T-helper 2 cell treated with Interferon-gamma antibody and Interleukin-4, amounts not matched to agents 5 μg/mL and 100 μg/mL, for 36 hours (primary cell): ENCODE measurements at regions not wholly inside any gene's neighbourhood (a gene's known extent, or its start where the extent isn't known, plus 50 kb on each side); places are given as distances from the start of the nearest gene placed in this dataset.
"Not testable (repeated sequence)": the region's sequence is repeated elsewhere in the genome, so short reads cannot be mapped to it uniquely, and the experiment has no call there.

ENCODE experiments used
- DNase-seq: peaks from one replicate; pipeline ENCODE4 v3.0.0; 2021; ENCODE audit warnings: low spot score
- H3K27ac Mint-ChIP-seq: one replicate; pipeline ENCODE4 v1.8.0; 2021; ENCODE audit warnings: mild to moderate bottlenecking, mixed read lengths
- H3K27me3 Mint-ChIP-seq: one replicate; pipeline ENCODE4 v1.8.0; 2021; ENCODE audit warnings: low read depth, mixed read lengths
- H3K36me3 Mint-ChIP-seq: one replicate; pipeline ENCODE4 v1.8.0; 2021; ENCODE audit warnings: low read depth, mixed read lengths
- H3K4me1 Mint-ChIP-seq: one replicate; pipeline ENCODE4 v1.8.0; 2021; ENCODE audit warnings: low read depth, mixed read lengths
- H3K4me3 Mint-ChIP-seq: one replicate; pipeline ENCODE4 v1.8.0; 2022; ENCODE audit warnings: mild to moderate bottlenecking, moderate library complexity, mixed read lengths
- H3K9me3 Mint-ChIP-seq: one replicate; pipeline ENCODE4 v1.8.0; 2021; ENCODE audit warnings: mixed read lengths

- Mint-ChIP-seq H3K9me3 (peaks cover 13% of the 10 kb centered on the region), H3K4me1 (peaks cover 50% of the 10 kb centered on the region)
- DNase-seq: no peak
Observed at GRCh38 chr4:184281231-184282139, 63.8 kb upstream of the ENPP6 start.

GRCh38 chr4:184280591-184281071 is 63.0 kb upstream of the ENPP6 start:
- H3K27me3 Mint-ChIP-seq: no peaks in the 10 kb centered on the region
- DNase-seq: no peak
- peaks cover 18% of the 10 kb centered on the region for H3K9me3 Mint-ChIP-seq
- no peak overlapping the region for H3K4me3 Mint-ChIP-seq
- H3K27ac Mint-ChIP-seq: peak overlapping the region; percentile 71
- peaks cover 50% of the 10 kb centered on the region for H3K4me1 Mint-ChIP-seq
- peaks cover 11% of the 10 kb centered on the region for H3K36me3 Mint-ChIP-seq

More at GRCh38 chr4:184281231-184282139, 63.8 kb upstream of the ENPP6 start:
- H3K4me3 Mint-ChIP-seq: peak overlapping the region; percentile 62
- no peaks in the 10 kb centered on the region for H3K27me3 Mint-ChIP-seq
- peak overlapping the region; percentile 71 for H3K27ac Mint-ChIP-seq
- H3K36me3 Mint-ChIP-seq: peaks cover 8% of the 10 kb centered on the region

- peaks cover 18% of the 10 kb centered on the region for H3K9me3 Mint-ChIP-seq
- H3K27me3 Mint-ChIP-seq: no peaks in the 10 kb centered on the region
- peaks cover 11% of the 10 kb centered on the region for H3K36me3 Mint-ChIP-seq
- no peak overlapping the region for H3K4me3 Mint-ChIP-seq
- H3K27ac Mint-ChIP-seq: no peak overlapping the region
- DNase-seq: no peak
- peaks cover 48% of the 10 kb centered on the region for H3K4me1 Mint-ChIP-seq
Observed at GRCh38 chr4:184280137-184280536, 62.5 kb upstream of the ENPP6 start.

GRCh38 chr4:184279496-184280061 is 61.9 kb upstream of the ENPP6 start:
- Mint-ChIP-seq H3K36me3 (peaks cover 11% of the 10 kb centered on the region), H3K27me3 (no peaks in the 10 kb centered on the region), H3K4me3 (no peak overlapping the region), H3K27ac (no peak overlapping the region), H3K9me3 (peaks cover 18% of the 10 kb centered on the region), H3K4me1 (peaks cover 44% of the 10 kb centered on the region)
- no peak for DNase-seq

- not testable (repeated sequence) for H3K27ac Mint-ChIP-seq, H3K4me3 Mint-ChIP-seq, DNase-seq, H3K27me3 Mint-ChIP-seq
- peaks cover 11% of the 10 kb centered on the region for H3K36me3 Mint-ChIP-seq
- peaks cover 18% of the 10 kb centered on the region for H3K9me3 Mint-ChIP-seq
- H3K4me1 Mint-ChIP-seq: peaks cover 41% of the 10 kb centered on the region
Observed at GRCh38 chr4:184277769-184278168, 60.1 kb upstream of the ENPP6 start.

- not testable (repeated sequence) for H3K27ac Mint-ChIP-seq, H3K4me3 Mint-ChIP-seq
- H3K4me1 Mint-ChIP-seq: peaks cover 39% of the 10 kb centered on the region
Observed at GRCh38 chr4:184277010-184277409, 59.3 kb upstream of the ENPP6 start.

GRCh38 chr4:184276346-184276745 is 58.7 kb upstream of the ENPP6 start:
- H3K4me3 Mint-ChIP-seq, DNase-seq, H3K27me3 Mint-ChIP-seq, H3K27ac Mint-ChIP-seq: not testable (repeated sequence)
- Mint-ChIP-seq H3K9me3 (peaks cover 18% of the 10 kb centered on the region), H3K4me1 (peaks cover 33% of the 10 kb centered on the region), H3K36me3 (peaks cover 11% of the 10 kb centered on the region)

More at GRCh38 chr4:184277010-184277409, 59.3 kb upstream of the ENPP6 start:
- H3K36me3 Mint-ChIP-seq: peaks cover 11% of the 10 kb centered on the region
- H3K27me3 Mint-ChIP-seq, DNase-seq: not testable (repeated sequence)
- peaks cover 18% of the 10 kb centered on the region for H3K9me3 Mint-ChIP-seq

GRCh38 chr4:184275766-184276165 is 58.1 kb upstream of the ENPP6 start:
- Mint-ChIP-seq H3K27me3 (no peaks in the 10 kb centered on the region), H3K4me3 (no peak overlapping the region), H3K4me1 (peaks cover 28% of the 10 kb centered on the region), H3K36me3 (peaks cover 11% of the 10 kb centered on the region), H3K9me3 (peaks cover 18% of the 10 kb centered on the region), H3K27ac (no peak overlapping the region)
- no peak for DNase-seq

- no peak overlapping the region for H3K4me3 Mint-ChIP-seq
- H3K36me3 Mint-ChIP-seq: peaks cover 11% of the 10 kb centered on the region
- H3K27ac Mint-ChIP-seq: no peak overlapping the region
- no peak for DNase-seq
- H3K9me3 Mint-ChIP-seq: peaks cover 18% of the 10 kb centered on the region
- peaks cover 29% of the 10 kb centered on the region for H3K4me1 Mint-ChIP-seq
- no peaks in the 10 kb centered on the region for H3K27me3 Mint-ChIP-seq
Observed at GRCh38 chr4:184274286-184274951, 56.7 kb upstream of the ENPP6 start.

GRCh38 chr4:184273166-184274147 is 55.8 kb upstream of the ENPP6 start:
- H3K4me1 Mint-ChIP-seq: peaks cover 34% of the 10 kb centered on the region
- no peak overlapping the region for H3K27ac Mint-ChIP-seq
- H3K27me3 Mint-ChIP-seq: no peaks in the 10 kb centered on the region
- DNase-seq: peak; percentile 47
- peaks cover 14% of the 10 kb centered on the region for H3K9me3 Mint-ChIP-seq
- H3K36me3 Mint-ChIP-seq: peaks cover 9% of the 10 kb centered on the region
- H3K4me3 Mint-ChIP-seq: no peak overlapping the region

GRCh38 chr4:184270808-184271413 is 53.2 kb upstream of the ENPP6 start:
- no peaks in the 10 kb centered on the region for H3K9me3 Mint-ChIP-seq
- H3K27ac Mint-ChIP-seq: peak overlapping the region; percentile 8
- H3K36me3 Mint-ChIP-seq: no peaks in the 10 kb centered on the region
- H3K4me3 Mint-ChIP-seq: no peak overlapping the region
- H3K4me1 Mint-ChIP-seq: peaks cover 53% of the 10 kb centered on the region
- no peaks in the 10 kb centered on the region for H3K27me3 Mint-ChIP-seq
- no peak for DNase-seq

- Mint-ChIP-seq H3K4me1 (peaks cover 63% of the 10 kb centered on the region), H3K9me3 (no peaks in the 10 kb centered on the region), H3K36me3 (no peaks in the 10 kb centered on the region), H3K27ac (peak overlapping the region; percentile 32), H3K27me3 (no peaks in the 10 kb centered on the region), H3K4me3 (peak overlapping the region; percentile 0)
- DNase-seq: no peak
Observed at GRCh38 chr4:184269879-184270430, 52.3 kb upstream of the ENPP6 start.
